Upper lobe of left lung (tissue), 6 donors: ENCODE measurements at regions not wholly inside any gene's neighbourhood (a gene's known extent, or its start where the extent isn't known, plus 50 kb on each side); places are given as distances from the start of the nearest gene placed in this dataset.

Experiments
- ATAC-seq, 2 donors: fragments of 200-7000 bp; cut with Tn5 transposase; one replicate each; pipeline ENCODE4 v1.9.1; 2022; ENCODE audit warnings: mild to moderate bottlenecking in 2 of 2, moderate library complexity in 2 of 2; ENCODE audit not compliant: low FRiP score in 2 of 2
- DNase-seq, 2 donors: peaks; one replicate each; pipeline ENCODE4 v3.0.0-alpha.2; 2019 to 2020
- H3K27ac ChIP-seq, 4 donors: fragments of 200-600 bp; sonication (generic); one replicate each; pipeline ENCODE4 v1.5.1; 2016 to 2019
- H3K27me3 ChIP-seq, 4 donors: fragments of 200-600 bp; sonication (generic); one replicate each; pipeline ENCODE4 v1.5.1; 2017 to 2019
- H3K36me3 ChIP-seq, 4 donors: fragments of 200-600 bp; sonication (generic); one replicate each; pipeline ENCODE4 v1.5.1; 2016 to 2019
- H3K4me1 ChIP-seq, 4 donors: fragments of 200-600 bp; sonication (generic); one replicate each; pipeline ENCODE4 v1.5.1; 2018 to 2019
- H3K4me3 ChIP-seq, 4 donors: fragments of 200-600 bp; sonication (generic); one replicate each; pipeline ENCODE4 v1.5.1; 2017 to 2019; ENCODE audit warnings: mild to moderate bottlenecking in 2 of 4, moderate library complexity in 1 of 4
- H3K9me3 ChIP-seq, 4 donors: fragments of 200-600 bp; sonication (generic); one replicate each; pipeline ENCODE4 v1.5.1; 2018 to 2019
- EP300 ChIP-seq, 4 donors: sonication (generic); formaldehyde crosslinking; IDR thresholded peaks; one replicate each; pipeline ENCODE4 v1.5.1; 2017; ENCODE audit warnings: antibody characterized with exemption in 4 of 4, control low read depth in 2 of 4
- POLR2A ChIP-seq, 4 donors: fragments of 450-650 bp; IDR thresholded peaks; one replicate each; pipeline ENCODE4 v1.5.1; 2016 to 2017; ENCODE audit warnings: antibody characterized with exemption in 4 of 4, mild to moderate bottlenecking in 2 of 4
- POLR2AphosphoS5 ChIP-seq, 2 donors: sonication (generic); formaldehyde crosslinking; IDR thresholded peaks; one replicate each; pipeline ENCODE4 v1.5.1; 2017; ENCODE audit warnings: antibody characterized with exemption in 2 of 2
- WGBS, 2 donors: methylation state at CpG; one replicate each; pipeline ENCODE4 v1.1.5; 2017 to 2018; 5-methylcytosine and 5-hydroxymethylcytosine counted together
- TF ChIP-seq, protein P1 (sequence below), 6 experiments: fragments of 450-650 bp in 4 of 6; fragments of 200-600 bp in 2 of 6; sonication (generic) in 2 of 6; IDR thresholded peaks; one replicate each; pipeline ENCODE4 v1.5.1; 2016 to 2019; ENCODE audit warnings: antibody characterized with exemption in 6 of 6
- donor health status: DM: no; HTN: no; CAD: no; lungs with moderate emphysema.
- donor health status: DM: no; HTN: yes; CAD: no; lungs with severe emphysema.

DNA sequence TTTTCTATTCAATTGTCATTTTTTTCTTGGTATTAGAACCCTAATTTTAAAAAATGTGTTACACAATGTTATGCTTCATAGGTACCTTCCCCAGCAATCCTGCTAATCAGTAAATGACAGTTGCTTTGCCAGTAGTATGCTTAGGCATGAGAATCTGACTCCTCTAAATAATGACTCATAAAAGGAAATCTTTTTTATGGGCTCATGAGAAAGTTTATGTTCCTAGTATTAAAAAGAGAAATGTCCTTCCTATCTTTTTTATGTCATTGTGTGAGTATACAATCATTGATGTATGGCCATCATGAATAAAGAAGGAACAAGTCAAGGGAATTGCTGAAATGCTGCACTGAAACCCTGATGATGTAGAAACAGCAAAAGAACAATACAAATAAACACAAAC lies 1237.7 kb upstream of the PCDH20 start:
- no peaks in the 10 kb centered on the region for H3K36me3 ChIP-seq
- ATAC-seq (no peak), DNase-seq (no peak)
- no peaks in the 10 kb centered on the region for H3K4me1 ChIP-seq
- H3K27ac ChIP-seq: no peak overlapping the region
- H3K27me3 ChIP-seq: no peaks in the 10 kb centered on the region
- H3K4me3 ChIP-seq: no peak overlapping the region
- TF ChIP-seq, protein P1, sequence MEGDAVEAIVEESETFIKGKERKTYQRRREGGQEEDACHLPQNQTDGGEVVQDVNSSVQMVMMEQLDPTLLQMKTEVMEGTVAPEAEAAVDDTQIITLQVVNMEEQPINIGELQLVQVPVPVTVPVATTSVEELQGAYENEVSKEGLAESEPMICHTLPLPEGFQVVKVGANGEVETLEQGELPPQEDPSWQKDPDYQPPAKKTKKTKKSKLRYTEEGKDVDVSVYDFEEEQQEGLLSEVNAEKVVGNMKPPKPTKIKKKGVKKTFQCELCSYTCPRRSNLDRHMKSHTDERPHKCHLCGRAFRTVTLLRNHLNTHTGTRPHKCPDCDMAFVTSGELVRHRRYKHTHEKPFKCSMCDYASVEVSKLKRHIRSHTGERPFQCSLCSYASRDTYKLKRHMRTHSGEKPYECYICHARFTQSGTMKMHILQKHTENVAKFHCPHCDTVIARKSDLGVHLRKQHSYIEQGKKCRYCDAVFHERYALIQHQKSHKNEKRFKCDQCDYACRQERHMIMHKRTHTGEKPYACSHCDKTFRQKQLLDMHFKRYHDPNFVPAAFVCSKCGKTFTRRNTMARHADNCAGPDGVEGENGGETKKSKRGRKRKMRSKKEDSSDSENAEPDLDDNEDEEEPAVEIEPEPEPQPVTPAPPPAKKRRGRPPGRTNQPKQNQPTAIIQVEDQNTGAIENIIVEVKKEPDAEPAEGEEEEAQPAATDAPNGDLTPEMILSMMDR (IDR thresholded peaks at IDR 0.05): no peak
- TF ChIP-seq POLR2A (IDR thresholded peaks at IDR 0.05): no peak
- no peak for TF ChIP-seq POLR2AphosphoS5 (IDR thresholded peaks at IDR 0.05)
- TF ChIP-seq EP300 (IDR thresholded peaks at IDR 0.05): no peak
- no peaks in the 10 kb centered on the region for H3K9me3 ChIP-seq

GRCh38 chr13:62643799-62644524 lies 1228.3 kb upstream of the PCDH20 start:
- Histone ChIP-seq H3K9me3 (no peaks in the 10 kb centered on the region), H3K4me3 (no peak overlapping the region), H3K27me3 (no peaks in the 10 kb centered on the region), H3K4me1 (no peaks in the 10 kb centered on the region), H3K27ac (no peak overlapping the region), H3K36me3 (no peaks in the 10 kb centered on the region)
- DNase-seq (no peak), ATAC-seq (no peak)
- TF ChIP-seq POLR2A (IDR thresholded peaks at IDR 0.05) (no peak), POLR2AphosphoS5 (IDR thresholded peaks at IDR 0.05) (no peak), EP300 (IDR thresholded peaks at IDR 0.05) (no peak)
- TF ChIP-seq, protein P1 (IDR thresholded peaks at IDR 0.05): no peak
- WGBS, 2 donors: 67 to 85% methylated on average over 2 of the region's 2 CpGs

DNA sequence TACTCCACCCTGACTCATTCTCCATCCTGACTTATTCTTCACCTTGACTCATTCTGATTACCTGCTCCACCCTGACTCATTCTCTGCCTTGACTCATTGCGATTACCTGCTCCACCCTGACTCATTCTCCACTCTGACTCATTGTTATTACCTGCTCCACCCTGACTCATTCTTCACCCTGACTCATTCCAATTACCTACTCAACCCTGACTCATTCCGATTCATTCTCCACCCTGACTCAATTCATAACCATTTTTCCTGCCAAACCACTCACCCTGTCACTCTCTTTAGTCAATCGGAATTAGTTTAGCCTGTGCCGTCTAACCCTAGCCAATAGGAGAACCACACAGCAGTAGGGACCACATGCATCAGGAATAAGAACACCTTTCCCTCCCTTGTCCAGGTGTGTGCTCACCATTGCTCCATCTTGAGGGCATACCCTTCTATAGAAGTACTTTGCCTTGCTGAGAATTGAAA lies 1227.4 kb upstream of the PCDH20 start:
- H3K4me1 ChIP-seq: no peaks in the 10 kb centered on the region
- H3K9me3 ChIP-seq: no peaks in the 10 kb centered on the region
- no peak overlapping the region for H3K27ac ChIP-seq
- WGBS, 2 donors: 87 to 94% methylated on average over 4 of the region's 4 CpGs
- DNase-seq (no peak), ATAC-seq (no peak)
- H3K36me3 ChIP-seq: no peaks in the 10 kb centered on the region
- H3K27me3 ChIP-seq: no peaks in the 10 kb centered on the region
- no peak overlapping the region for H3K4me3 ChIP-seq
- TF ChIP-seq EP300 (IDR thresholded peaks at IDR 0.05): no peak
- no peak for TF ChIP-seq POLR2AphosphoS5 (IDR thresholded peaks at IDR 0.05)
- TF ChIP-seq, protein P1 (IDR thresholded peaks at IDR 0.05): no peak
- TF ChIP-seq POLR2A (IDR thresholded peaks at IDR 0.05): no peak

GRCh38 chr13:62635161-62635560 lies 1219.5 kb upstream of the PCDH20 start:
- no peak overlapping the region for H3K27ac ChIP-seq
- no peaks in the 10 kb centered on the region for H3K36me3 ChIP-seq
- no peaks in the 10 kb centered on the region for H3K9me3 ChIP-seq
- no peaks in the 10 kb centered on the region for H3K4me1 ChIP-seq
- no peak for TF ChIP-seq EP300 (IDR thresholded peaks at IDR 0.05)
- no peak for TF ChIP-seq POLR2AphosphoS5 (IDR thresholded peaks at IDR 0.05)
- TF ChIP-seq POLR2A (IDR thresholded peaks at IDR 0.05): no peak
- TF ChIP-seq, protein P1 (IDR thresholded peaks at IDR 0.05): no peak
- no peak for DNase-seq
- H3K4me3 ChIP-seq: no peak overlapping the region
- ATAC-seq: no peak
- no peaks in the 10 kb centered on the region for H3K27me3 ChIP-seq

DNA sequence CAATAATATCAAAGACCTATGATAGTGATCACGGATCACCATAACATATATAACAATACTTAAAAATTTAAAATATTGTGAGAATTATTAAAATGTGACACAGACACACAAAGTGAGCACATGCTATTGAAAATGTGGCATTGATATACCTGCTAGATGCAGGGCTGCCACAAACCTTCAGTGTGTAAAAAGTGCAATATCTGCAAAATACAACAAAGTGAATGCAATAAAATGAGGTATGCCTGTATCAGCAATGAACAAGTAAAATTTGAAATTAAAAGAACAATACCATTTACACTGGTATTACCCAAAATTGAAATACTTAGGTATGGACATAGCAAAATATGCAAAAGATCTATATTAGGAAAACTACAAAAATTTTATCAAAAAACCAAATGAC lies 1217.8 kb upstream of the PCDH20 start:
- Histone ChIP-seq H3K36me3 (no peaks in the 10 kb centered on the region), H3K9me3 (no peaks in the 10 kb centered on the region), H3K4me3 (no peak overlapping the region), H3K27ac (no peak overlapping the region), H3K27me3 (no peaks in the 10 kb centered on the region), H3K4me1 (no peaks in the 10 kb centered on the region)
- DNase-seq (no peak), ATAC-seq (no peak)
- whole genome bisulfite sequencing, 2 donors: 80 to 89% methylated on average over 1 of the region's 1 CpG
- TF ChIP-seq EP300 (IDR thresholded peaks at IDR 0.05) (no peak), POLR2A (IDR thresholded peaks at IDR 0.05) (no peak), POLR2AphosphoS5 (IDR thresholded peaks at IDR 0.05) (no peak)
- TF ChIP-seq, protein P1 (IDR thresholded peaks at IDR 0.05): no peak
